Endothelial cell (in vitro differentiated cells): ENCODE measurements at regions not wholly inside any gene's neighbourhood (a gene's known extent, or its start where the extent isn't known, plus 50 kb on each side); places are given as distances from the start of the nearest gene placed in this dataset.

Source experiments
- DNase-seq: peaks from one replicate; pipeline ENCODE4 v3.0.0; 2021; ENCODE audit warnings: low spot score
- H3K27ac Mint-ChIP-seq: one replicate; pipeline ENCODE4 v1.8.0; 2021; ENCODE audit warnings: mixed read lengths, inconsistent platforms; ENCODE audit not compliant: unreplicated experiment
- H3K27me3 Mint-ChIP-seq: one replicate; pipeline ENCODE4 v1.8.0; 2021; ENCODE audit warnings: mild to moderate bottlenecking, moderate library complexity, mixed read lengths, inconsistent platforms; ENCODE audit not compliant: unreplicated experiment
- H3K36me3 Mint-ChIP-seq: one replicate; pipeline ENCODE4 v1.8.0; 2021; ENCODE audit warnings: mild to moderate bottlenecking, low read depth, mixed read lengths, inconsistent platforms; ENCODE audit not compliant: unreplicated experiment
- H3K4me1 Mint-ChIP-seq: one replicate; pipeline ENCODE4 v1.8.0; 2021; ENCODE audit warnings: mild to moderate bottlenecking, mixed read lengths, inconsistent platforms; ENCODE audit not compliant: unreplicated experiment
- H3K4me3 Mint-ChIP-seq: one replicate; pipeline ENCODE4 v1.8.0; 2021; ENCODE audit warnings: mild to moderate bottlenecking, mixed read lengths, inconsistent platforms; ENCODE audit not compliant: unreplicated experiment
- H3K9me3 Mint-ChIP-seq: one replicate; pipeline ENCODE4 v1.8.0; 2021; ENCODE audit warnings: mixed read lengths, inconsistent platforms; ENCODE audit not compliant: unreplicated experiment
- TF ChIP-seq, protein P1 (sequence below): fragments of 200-600 bp; sonication (generic); IDR thresholded peaks from one replicate; pipeline ENCODE4 v1.5.0; 2021; ENCODE audit warnings: antibody characterized with exemption; ENCODE audit not compliant: unreplicated experiment

DNA sequence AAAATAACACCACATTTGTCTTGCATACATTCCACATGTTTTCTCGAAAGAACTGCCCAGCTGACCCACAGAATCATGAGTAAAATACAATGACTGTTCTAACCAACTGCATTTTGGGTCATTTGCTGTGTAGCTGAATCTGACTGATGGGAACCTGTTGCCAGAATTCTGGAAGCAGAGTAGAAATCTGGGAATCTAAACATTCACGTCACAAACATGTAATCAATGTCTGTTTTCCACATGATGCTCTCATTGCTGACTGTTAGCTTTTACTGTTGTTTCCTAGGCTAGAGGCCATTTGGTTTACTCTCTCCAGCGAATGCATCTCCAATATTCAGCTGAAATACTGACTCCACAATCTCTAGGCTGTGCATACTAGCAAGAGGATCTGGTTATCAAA lies 710.1 kb downstream of the KCNJ2 start:
- H3K27me3 Mint-ChIP-seq: no peaks in the 10 kb centered on the region
- H3K9me3 Mint-ChIP-seq: no peaks in the 10 kb centered on the region
- no peak for DNase-seq
- TF ChIP-seq, protein P1, sequence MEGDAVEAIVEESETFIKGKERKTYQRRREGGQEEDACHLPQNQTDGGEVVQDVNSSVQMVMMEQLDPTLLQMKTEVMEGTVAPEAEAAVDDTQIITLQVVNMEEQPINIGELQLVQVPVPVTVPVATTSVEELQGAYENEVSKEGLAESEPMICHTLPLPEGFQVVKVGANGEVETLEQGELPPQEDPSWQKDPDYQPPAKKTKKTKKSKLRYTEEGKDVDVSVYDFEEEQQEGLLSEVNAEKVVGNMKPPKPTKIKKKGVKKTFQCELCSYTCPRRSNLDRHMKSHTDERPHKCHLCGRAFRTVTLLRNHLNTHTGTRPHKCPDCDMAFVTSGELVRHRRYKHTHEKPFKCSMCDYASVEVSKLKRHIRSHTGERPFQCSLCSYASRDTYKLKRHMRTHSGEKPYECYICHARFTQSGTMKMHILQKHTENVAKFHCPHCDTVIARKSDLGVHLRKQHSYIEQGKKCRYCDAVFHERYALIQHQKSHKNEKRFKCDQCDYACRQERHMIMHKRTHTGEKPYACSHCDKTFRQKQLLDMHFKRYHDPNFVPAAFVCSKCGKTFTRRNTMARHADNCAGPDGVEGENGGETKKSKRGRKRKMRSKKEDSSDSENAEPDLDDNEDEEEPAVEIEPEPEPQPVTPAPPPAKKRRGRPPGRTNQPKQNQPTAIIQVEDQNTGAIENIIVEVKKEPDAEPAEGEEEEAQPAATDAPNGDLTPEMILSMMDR: no peak
- no peaks in the 10 kb centered on the region for H3K4me1 Mint-ChIP-seq
- no peaks in the 10 kb centered on the region for H3K36me3 Mint-ChIP-seq
- H3K27ac Mint-ChIP-seq: no peak overlapping the region
- no peak overlapping the region for H3K4me3 Mint-ChIP-seq

DNA sequence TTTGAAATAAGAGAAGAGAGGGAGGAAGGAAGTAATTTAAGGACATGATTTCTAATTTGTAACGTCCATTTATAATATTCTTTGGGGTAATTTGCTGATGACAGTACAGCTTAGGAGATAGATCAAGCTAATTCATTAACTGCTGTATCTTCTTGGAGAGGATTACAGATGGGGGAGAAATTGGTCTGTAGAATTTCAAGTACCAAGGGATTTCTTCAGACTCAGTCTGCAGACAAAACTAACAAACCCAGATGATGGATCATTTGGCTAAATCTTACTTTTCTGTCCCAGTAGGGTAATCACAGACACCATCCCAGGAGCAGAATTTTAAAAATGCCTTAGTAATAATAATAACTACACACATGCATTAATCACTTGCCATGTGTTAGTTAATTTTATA lies 711.8 kb downstream of the KCNJ2 start:
- no peak for DNase-seq
- Mint-ChIP-seq H3K4me1 (no peaks in the 10 kb centered on the region), H3K4me3 (no peak overlapping the region), H3K36me3 (no peaks in the 10 kb centered on the region), H3K27me3 (no peaks in the 10 kb centered on the region), H3K27ac (no peak overlapping the region), H3K9me3 (no peaks in the 10 kb centered on the region)
- TF ChIP-seq, protein P1: no peak

DNA sequence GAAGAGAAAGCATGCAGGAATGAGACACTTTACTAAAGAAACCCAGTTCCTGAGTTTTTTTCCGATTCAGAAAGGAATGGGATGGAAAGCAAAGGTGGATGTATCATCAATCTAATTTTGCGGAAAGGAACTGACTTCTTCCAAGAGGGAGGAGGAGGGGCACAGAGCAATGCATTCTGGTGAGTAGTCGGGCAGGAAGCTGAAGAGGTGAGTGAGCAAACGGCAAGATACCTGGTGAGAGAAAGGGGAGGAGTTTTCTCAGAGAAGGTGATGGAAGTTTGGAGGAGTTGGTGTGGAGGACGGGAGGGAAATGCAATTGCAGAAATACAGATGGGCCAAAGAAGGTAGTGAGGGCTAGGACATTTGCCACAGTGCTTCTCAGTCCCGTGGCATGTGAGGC lies 713.2 kb downstream of the KCNJ2 start:
- no peaks in the 10 kb centered on the region for H3K4me1 Mint-ChIP-seq
- H3K4me3 Mint-ChIP-seq: no peak overlapping the region
- no peaks in the 10 kb centered on the region for H3K27me3 Mint-ChIP-seq
- no peaks in the 10 kb centered on the region for H3K36me3 Mint-ChIP-seq
- no peak overlapping the region for H3K27ac Mint-ChIP-seq
- no peak for DNase-seq
- TF ChIP-seq, protein P1: no peak
- H3K9me3 Mint-ChIP-seq: no peaks in the 10 kb centered on the region

DNA sequence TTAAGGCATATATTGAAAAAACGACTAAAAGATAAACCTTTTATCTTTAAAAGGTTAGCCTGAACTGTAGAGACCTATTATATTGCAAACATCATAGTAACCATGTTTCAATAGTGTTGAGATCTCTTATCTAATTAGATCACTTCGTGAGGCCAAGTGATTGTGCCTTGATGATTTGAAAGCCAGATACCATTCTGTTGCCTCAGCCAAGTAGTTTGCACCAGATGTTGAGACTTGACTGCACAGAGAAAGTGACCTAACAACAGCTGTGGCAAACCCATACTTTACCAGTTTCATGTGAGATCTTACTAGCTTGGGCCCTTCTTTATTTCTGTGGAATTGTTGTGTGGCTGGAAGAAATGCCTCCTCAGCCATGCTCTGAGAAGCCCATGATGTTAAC lies 717.3 kb downstream of the KCNJ2 start:
- Mint-ChIP-seq H3K27ac (no peak overlapping the region), H3K36me3 (no peaks in the 10 kb centered on the region)
- TF ChIP-seq, protein P1: no peak

DNA sequence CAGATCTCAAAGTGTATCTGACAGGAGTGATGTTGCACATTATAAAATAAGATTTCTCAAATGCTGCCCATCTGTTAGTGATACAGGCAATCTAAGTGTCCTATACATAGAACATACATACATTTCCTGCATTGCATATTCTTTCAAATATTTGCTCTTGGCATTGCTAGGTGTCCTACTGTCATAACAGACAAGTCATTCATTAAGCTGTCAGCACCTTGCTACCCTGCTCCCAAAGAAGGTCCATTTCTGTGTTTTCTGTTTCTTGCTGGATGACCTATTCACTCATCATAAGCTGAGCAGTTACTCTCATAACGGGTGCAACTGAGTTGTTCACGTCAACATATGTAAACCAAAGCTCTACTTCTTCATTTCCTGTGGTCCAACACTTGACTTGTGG lies 719.0 kb downstream of the KCNJ2 start:
- Mint-ChIP-seq H3K4me1 (no peaks in the 10 kb centered on the region), H3K36me3 (no peaks in the 10 kb centered on the region), H3K4me3 (no peak overlapping the region), H3K9me3 (no peaks in the 10 kb centered on the region), H3K27ac (no peak overlapping the region), H3K27me3 (no peaks in the 10 kb centered on the region)
- TF ChIP-seq, protein P1: no peak
- DNase-seq: no peak

More for the DNA sequence above, 717.3 kb downstream of the KCNJ2 start:
- H3K27me3 Mint-ChIP-seq: no peaks in the 10 kb centered on the region
- H3K4me1 Mint-ChIP-seq: no peaks in the 10 kb centered on the region
- no peaks in the 10 kb centered on the region for H3K9me3 Mint-ChIP-seq
- no peak for DNase-seq
- no peak overlapping the region for H3K4me3 Mint-ChIP-seq
